ENCODE measurements at regions not wholly inside any gene's neighbourhood (a gene's known extent, or its start where the extent isn't known, plus 50 kb on each side); places are given as distances from the start of the nearest gene placed in this dataset.
A peak's percentile ranks its signal among the peaks of the same experiment; 100 is the strongest.

GRCh38 chr2:187079901-187080300 is 230.9 kb upstream of the ZSWIM2 start:
- H3K9me3 ChIP-seq (ENCODE audit: insufficient read depth, low read depth, low read length): no peaks in the 10 kb centered on the region
- no peak overlapping the region for H3K14ac ChIP-seq (ENCODE audit: low read length)
- no peak overlapping the region for H3K23ac ChIP-seq (ENCODE audit: low read length)
- no peak overlapping the region for H3K4me3 ChIP-seq (ENCODE audit: low read depth, low read length)
- H2BK120ac ChIP-seq (ENCODE audit: insufficient read depth, low read length, poor library complexity): no peak overlapping the region
- no peaks in the 10 kb centered on the region for H3K79me1 ChIP-seq (ENCODE audit: low read length)
- no CpG with 5 or more reads among the region's 5 CpGs for WGBS (ENCODE audit: extremely low coverage, insufficient coverage, insufficient read length)
- no peak overlapping the region for H4K91ac ChIP-seq (ENCODE audit: low read depth, low read length)
- H2AFZ ChIP-seq (ENCODE audit: insufficient read depth, low read length, poor library complexity): no peak overlapping the region
- no peak overlapping the region for H4K12ac ChIP-seq (ENCODE audit: low read depth, low read length)
- no peaks in the 10 kb centered on the region for H3K79me2 ChIP-seq (ENCODE audit: control insufficient read depth, insufficient read depth, low read length, poor library complexity)
- DNase-seq: no peak
- H2BK5ac ChIP-seq (ENCODE audit: low read depth, low read length, poor library complexity): no peak overlapping the region
- no peak overlapping the region for H2AK5ac ChIP-seq (ENCODE audit: low read length)
- no peaks in the 10 kb centered on the region for H3K36me3 ChIP-seq (ENCODE audit: control insufficient read depth in 1 of 2, insufficient read depth in 2 of 2, low read length in 2 of 2)
- H3K4me1 ChIP-seq (ENCODE audit: control insufficient read depth in 1 of 2, insufficient read depth in 2 of 2, low read length in 2 of 2): no peaks in the 10 kb centered on the region
- no peak overlapping the region for H3K9ac ChIP-seq (ENCODE audit: low read length)
- H3K27ac ChIP-seq (ENCODE audit: low read depth, low read length): no peak overlapping the region
- H4K8ac ChIP-seq (ENCODE audit: low read depth, low read length): no peak overlapping the region
- no peak overlapping the region for H3K4me2 ChIP-seq (ENCODE audit: low read length)
- H3K27me3 ChIP-seq (ENCODE audit: insufficient read depth, low read length): no peaks in the 10 kb centered on the region
- no peak overlapping the region for H2BK12ac ChIP-seq (ENCODE audit: low read length)
- H3K18ac ChIP-seq (ENCODE audit: low read length): no peak overlapping the region
- H3K4ac ChIP-seq (ENCODE audit: low read depth, low read length): no peak overlapping the region

- no peak overlapping the region for H2BK5ac ChIP-seq (ENCODE audit: low read depth, low read length, poor library complexity)
- no peaks in the 10 kb centered on the region for H3K79me1 ChIP-seq (ENCODE audit: low read length)
- no peak overlapping the region for H3K4me2 ChIP-seq (ENCODE audit: low read length)
- H3K79me2 ChIP-seq (ENCODE audit: control insufficient read depth, insufficient read depth, low read length, poor library complexity): no peaks in the 10 kb centered on the region
- H2BK120ac ChIP-seq (ENCODE audit: insufficient read depth, low read length, poor library complexity): no peak overlapping the region
- H3K4me1 ChIP-seq (ENCODE audit: control insufficient read depth in 1 of 2, insufficient read depth in 2 of 2, low read length in 2 of 2): no peaks in the 10 kb centered on the region
- no peak overlapping the region for H3K14ac ChIP-seq (ENCODE audit: low read length)
- WGBS (ENCODE audit: extremely low coverage, insufficient coverage, insufficient read length): no CpG with 5 or more reads among the region's 1 CpG
- no peak overlapping the region for H4K8ac ChIP-seq (ENCODE audit: low read depth, low read length)
- no peaks in the 10 kb centered on the region for H3K9me3 ChIP-seq (ENCODE audit: insufficient read depth, low read depth, low read length)
- H2AFZ ChIP-seq (ENCODE audit: insufficient read depth, low read length, poor library complexity): no peak overlapping the region
- H3K4me3 ChIP-seq (ENCODE audit: low read depth, low read length): no peak overlapping the region
- no peaks in the 10 kb centered on the region for H3K27me3 ChIP-seq (ENCODE audit: insufficient read depth, low read length)
- H3K27ac ChIP-seq (ENCODE audit: low read depth, low read length): no peak overlapping the region
- no peak overlapping the region for H3K9ac ChIP-seq (ENCODE audit: low read length)
- DNase-seq: peak; percentile 5 to 38
- no peaks in the 10 kb centered on the region for H3K36me3 ChIP-seq (ENCODE audit: control insufficient read depth in 1 of 2, insufficient read depth in 2 of 2, low read length in 2 of 2)
- no peak overlapping the region for H4K91ac ChIP-seq (ENCODE audit: low read depth, low read length)
- no peak overlapping the region for H4K12ac ChIP-seq (ENCODE audit: low read depth, low read length)
- H2AK5ac ChIP-seq (ENCODE audit: low read length): no peak overlapping the region
- no peak overlapping the region for H3K18ac ChIP-seq (ENCODE audit: low read length)
- no peak overlapping the region for H2BK12ac ChIP-seq (ENCODE audit: low read length)
- H3K23ac ChIP-seq (ENCODE audit: low read length): no peak overlapping the region
- no peak overlapping the region for H3K4ac ChIP-seq (ENCODE audit: low read depth, low read length)
Observed at GRCh38 chr2:187078297-187078696, 229.3 kb upstream of the ZSWIM2 start.

- H3K4me1 ChIP-seq (ENCODE audit: control insufficient read depth in 1 of 2, insufficient read depth in 2 of 2, low read length in 2 of 2): no peaks in the 10 kb centered on the region
- no peak overlapping the region for H3K4ac ChIP-seq (ENCODE audit: low read depth, low read length)
- no peaks in the 10 kb centered on the region for H3K36me3 ChIP-seq (ENCODE audit: control insufficient read depth in 1 of 2, insufficient read depth in 2 of 2, low read length in 2 of 2)
- H3K79me2 ChIP-seq (ENCODE audit: control insufficient read depth, insufficient read depth, low read length, poor library complexity): no peaks in the 10 kb centered on the region
- H2AFZ ChIP-seq (ENCODE audit: insufficient read depth, low read length, poor library complexity): no peak overlapping the region
- DNase-seq: no peak
- H3K9me3 ChIP-seq (ENCODE audit: insufficient read depth, low read depth, low read length): no peaks in the 10 kb centered on the region
- no peak overlapping the region for H2BK5ac ChIP-seq (ENCODE audit: low read depth, low read length, poor library complexity)
- H3K18ac ChIP-seq (ENCODE audit: low read length): no peak overlapping the region
- no peak overlapping the region for H3K9ac ChIP-seq (ENCODE audit: low read length)
- no peak overlapping the region for H3K23ac ChIP-seq (ENCODE audit: low read length)
- no peak overlapping the region for H4K8ac ChIP-seq (ENCODE audit: low read depth, low read length)
- no peaks in the 10 kb centered on the region for H3K79me1 ChIP-seq (ENCODE audit: low read length)
- H2AK5ac ChIP-seq (ENCODE audit: low read length): no peak overlapping the region
- no peak overlapping the region for H3K14ac ChIP-seq (ENCODE audit: low read length)
- no peak overlapping the region for H3K4me2 ChIP-seq (ENCODE audit: low read length)
- H3K27me3 ChIP-seq (ENCODE audit: insufficient read depth, low read length): no peaks in the 10 kb centered on the region
- WGBS (ENCODE audit: extremely low coverage, insufficient coverage, insufficient read length): no CpG with 5 or more reads among the region's 4 CpGs
- H4K91ac ChIP-seq (ENCODE audit: low read depth, low read length): no peak overlapping the region
- no peak overlapping the region for H3K27ac ChIP-seq (ENCODE audit: low read depth, low read length)
- no peak overlapping the region for H2BK120ac ChIP-seq (ENCODE audit: insufficient read depth, low read length, poor library complexity)
- no peak overlapping the region for H2BK12ac ChIP-seq (ENCODE audit: low read length)
- no peak overlapping the region for H4K12ac ChIP-seq (ENCODE audit: low read depth, low read length)
- no peak overlapping the region for H3K4me3 ChIP-seq (ENCODE audit: low read depth, low read length)
Observed at GRCh38 chr2:187075671-187076070, 226.7 kb upstream of the ZSWIM2 start.

- Histone ChIP-seq H4K8ac (ENCODE audit: low read depth, low read length) (no peak overlapping the region), H3K79me2 (ENCODE audit: control insufficient read depth, insufficient read depth, low read length, poor library complexity) (no peaks in the 10 kb centered on the region), H2AK5ac (ENCODE audit: low read length) (no peak overlapping the region), H3K27me3 (ENCODE audit: insufficient read depth, low read length) (no peaks in the 10 kb centered on the region), H4K12ac (ENCODE audit: low read depth, low read length) (no peak overlapping the region), H3K4me2 (ENCODE audit: low read length) (no peak overlapping the region), H4K91ac (ENCODE audit: low read depth, low read length) (no peak overlapping the region), H3K27ac (ENCODE audit: low read depth, low read length) (no peak overlapping the region), H3K4me1 (ENCODE audit: control insufficient read depth in 1 of 2, insufficient read depth in 2 of 2, low read length in 2 of 2) (no peaks in the 10 kb centered on the region), H2BK12ac (ENCODE audit: low read length) (no peak overlapping the region), H3K79me1 (ENCODE audit: low read length) (no peaks in the 10 kb centered on the region), H2BK5ac (ENCODE audit: low read depth, low read length, poor library complexity) (no peak overlapping the region), H2AFZ (ENCODE audit: insufficient read depth, low read length, poor library complexity) (no peak overlapping the region), H3K4ac (ENCODE audit: low read depth, low read length) (no peak overlapping the region), H3K9ac (ENCODE audit: low read length) (no peak overlapping the region), H3K18ac (ENCODE audit: low read length) (no peak overlapping the region), H3K23ac (ENCODE audit: low read length) (no peak overlapping the region), H3K4me3 (ENCODE audit: low read depth, low read length) (no peak overlapping the region), H2BK120ac (ENCODE audit: insufficient read depth, low read length, poor library complexity) (no peak overlapping the region), H3K14ac (ENCODE audit: low read length) (no peak overlapping the region), H3K36me3 (ENCODE audit: control insufficient read depth in 1 of 2, insufficient read depth in 2 of 2, low read length in 2 of 2) (no peaks in the 10 kb centered on the region), H3K9me3 (ENCODE audit: insufficient read depth, low read depth, low read length) (no peaks in the 10 kb centered on the region)
- no CpG with 5 or more reads among the region's 4 CpGs for WGBS (ENCODE audit: extremely low coverage, insufficient coverage, insufficient read length)
- DNase-seq: peak; percentile 1 to 16
Observed at GRCh38 chr2:187075199-187075635, 226.2 kb upstream of the ZSWIM2 start.
